ENCODE measurements at regions not wholly inside any gene's neighbourhood (a gene's known extent, or its start where the extent isn't known, plus 50 kb on each side); places are given as distances from the start of the nearest gene placed in this dataset.

DNA sequence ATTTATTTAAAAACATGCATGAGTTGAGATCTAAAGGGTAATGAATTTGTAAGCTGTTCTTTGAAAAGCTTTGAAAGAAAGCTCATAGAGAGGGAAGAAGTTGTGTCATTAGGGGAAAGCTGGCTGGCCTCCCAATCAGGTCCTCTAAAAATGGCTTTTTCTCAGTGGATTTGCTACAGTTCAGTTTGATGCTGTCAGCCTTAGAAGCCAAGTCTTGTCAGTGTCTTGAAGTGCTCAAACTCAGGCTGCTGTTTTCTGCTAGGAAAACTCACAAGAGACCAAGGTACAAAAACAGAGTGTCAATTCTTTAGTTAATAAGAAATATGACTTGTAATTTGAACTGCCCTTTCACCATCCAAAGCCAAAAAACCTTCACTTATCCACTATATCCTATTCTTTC lies 243.8 kb downstream of the OTOL1 start:
- no peaks in the 10 kb centered on the region for H3K9me3 ChIP-seq
- no peak for ATAC-seq
- H3K27ac ChIP-seq = no peak overlapping the region
- TF ChIP-seq EP300 (IDR thresholded peaks at IDR 0.05) (no peak), POLR2AphosphoS5 (IDR thresholded peaks at IDR 0.05) (no peak), POLR2A (IDR thresholded peaks at IDR 0.05) (no peak)
- TF ChIP-seq, protein P1, sequence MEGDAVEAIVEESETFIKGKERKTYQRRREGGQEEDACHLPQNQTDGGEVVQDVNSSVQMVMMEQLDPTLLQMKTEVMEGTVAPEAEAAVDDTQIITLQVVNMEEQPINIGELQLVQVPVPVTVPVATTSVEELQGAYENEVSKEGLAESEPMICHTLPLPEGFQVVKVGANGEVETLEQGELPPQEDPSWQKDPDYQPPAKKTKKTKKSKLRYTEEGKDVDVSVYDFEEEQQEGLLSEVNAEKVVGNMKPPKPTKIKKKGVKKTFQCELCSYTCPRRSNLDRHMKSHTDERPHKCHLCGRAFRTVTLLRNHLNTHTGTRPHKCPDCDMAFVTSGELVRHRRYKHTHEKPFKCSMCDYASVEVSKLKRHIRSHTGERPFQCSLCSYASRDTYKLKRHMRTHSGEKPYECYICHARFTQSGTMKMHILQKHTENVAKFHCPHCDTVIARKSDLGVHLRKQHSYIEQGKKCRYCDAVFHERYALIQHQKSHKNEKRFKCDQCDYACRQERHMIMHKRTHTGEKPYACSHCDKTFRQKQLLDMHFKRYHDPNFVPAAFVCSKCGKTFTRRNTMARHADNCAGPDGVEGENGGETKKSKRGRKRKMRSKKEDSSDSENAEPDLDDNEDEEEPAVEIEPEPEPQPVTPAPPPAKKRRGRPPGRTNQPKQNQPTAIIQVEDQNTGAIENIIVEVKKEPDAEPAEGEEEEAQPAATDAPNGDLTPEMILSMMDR (IDR thresholded peaks at IDR 0.05) = no peak
- H3K36me3 ChIP-seq = no peaks in the 10 kb centered on the region
- H3K4me1 ChIP-seq = no peaks in the 10 kb centered on the region
- no peaks in the 10 kb centered on the region for H3K27me3 ChIP-seq
- H3K4me3 ChIP-seq = no peak overlapping the region

DNA sequence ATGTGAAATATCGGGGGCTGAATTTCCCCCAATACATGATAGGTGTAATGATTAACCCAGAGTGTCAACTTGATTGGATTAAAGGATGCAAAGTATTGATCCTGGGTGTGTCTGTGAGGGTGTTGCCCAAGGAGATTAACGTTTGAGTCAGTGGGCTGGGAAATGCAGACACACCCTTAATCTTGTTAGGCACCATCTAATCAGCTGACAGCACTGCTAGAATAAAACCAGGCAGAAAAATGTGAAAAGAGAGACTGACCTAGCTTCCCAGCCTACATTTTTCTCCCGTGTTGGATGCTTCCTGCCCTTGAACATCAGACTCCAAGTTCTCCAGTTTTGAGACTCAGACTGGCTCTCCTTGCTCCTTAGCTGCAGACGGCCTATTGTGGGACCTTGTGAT lies 247.8 kb downstream of the OTOL1 start:
- no peaks in the 10 kb centered on the region for H3K9me3 ChIP-seq
- TF ChIP-seq POLR2A (IDR thresholded peaks at IDR 0.05) (no peak), EP300 (IDR thresholded peaks at IDR 0.05) (no peak), POLR2AphosphoS5 (IDR thresholded peaks at IDR 0.05) (no peak)
- TF ChIP-seq, protein P1 (IDR thresholded peaks at IDR 0.05) = no peak
- H3K27me3 ChIP-seq = no peaks in the 10 kb centered on the region
- no peaks in the 10 kb centered on the region for H3K4me1 ChIP-seq
- no peak for ATAC-seq
- WGBS, 2 donors (ENCODE audit: low coverage in 1 of 2) = 70 to 80% methylated on average over 3 to 4 of the region's 4 CpGs
- H3K36me3 ChIP-seq = no peaks in the 10 kb centered on the region
- no peak overlapping the region for H3K27ac ChIP-seq
- no peak overlapping the region for H3K4me3 ChIP-seq

DNA sequence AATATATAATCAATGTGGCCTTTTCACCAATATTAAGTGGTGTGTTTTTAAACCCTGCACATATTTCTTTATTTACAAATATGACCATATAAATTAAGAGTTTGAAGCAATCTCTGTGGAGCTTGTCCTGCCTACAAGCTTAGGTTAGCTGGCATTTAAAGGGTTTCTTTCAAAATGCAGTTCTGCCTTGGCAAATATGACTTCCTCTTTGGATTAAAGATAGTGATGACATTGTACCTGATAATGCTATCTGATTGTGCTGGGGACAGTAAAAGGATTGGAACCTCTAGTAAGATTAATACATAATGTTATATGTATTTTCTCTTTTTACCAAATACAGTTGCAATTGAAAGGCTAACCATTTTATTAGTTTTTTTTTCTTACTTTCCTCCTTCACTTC lies 249.1 kb downstream of the OTOL1 start:
- Histone ChIP-seq H3K4me1 (no peaks in the 10 kb centered on the region), H3K4me3 (no peak overlapping the region), H3K36me3 (no peaks in the 10 kb centered on the region), H3K27me3 (no peaks in the 10 kb centered on the region), H3K27ac (no peak overlapping the region), H3K9me3 (no peaks in the 10 kb centered on the region)
- TF ChIP-seq EP300 (IDR thresholded peaks at IDR 0.05) = no peak
- TF ChIP-seq POLR2A (IDR thresholded peaks at IDR 0.05) = no peak
- TF ChIP-seq, protein P1 (IDR thresholded peaks at IDR 0.05) = no peak
- no peak for TF ChIP-seq POLR2AphosphoS5 (IDR thresholded peaks at IDR 0.05)
- ATAC-seq = no peak

DNA sequence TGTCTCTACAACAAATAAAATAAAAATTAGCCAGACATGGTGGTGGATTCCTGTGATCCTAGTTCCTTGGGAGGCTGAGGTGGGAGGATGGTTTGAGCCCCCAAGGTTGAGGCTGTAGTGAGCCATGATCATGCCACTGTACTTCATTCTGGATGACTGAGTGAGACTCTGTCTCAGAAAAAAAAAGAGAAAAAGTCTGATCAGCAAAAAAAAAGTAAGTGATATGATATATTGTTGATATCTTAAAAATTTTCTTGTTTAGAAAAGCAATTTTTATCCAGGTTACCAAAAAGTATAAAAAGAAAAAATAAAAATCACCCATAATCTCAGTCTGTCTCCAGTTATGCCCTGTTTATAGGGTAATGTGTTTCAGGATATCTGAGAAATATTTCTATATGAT lies 251.4 kb downstream of the OTOL1 start:
- Histone ChIP-seq H3K27me3 (no peaks in the 10 kb centered on the region), H3K27ac (no peak overlapping the region), H3K4me3 (no peak overlapping the region), H3K4me1 (no peaks in the 10 kb centered on the region), H3K36me3 (no peaks in the 10 kb centered on the region), H3K9me3 (no peaks in the 10 kb centered on the region)
- no peak for TF ChIP-seq POLR2A (IDR thresholded peaks at IDR 0.05)
- no peak for TF ChIP-seq EP300 (IDR thresholded peaks at IDR 0.05)
- TF ChIP-seq POLR2AphosphoS5 (IDR thresholded peaks at IDR 0.05) = no peak
- TF ChIP-seq, protein P1 (IDR thresholded peaks at IDR 0.05) = no peak
- ATAC-seq = no peak

DNA sequence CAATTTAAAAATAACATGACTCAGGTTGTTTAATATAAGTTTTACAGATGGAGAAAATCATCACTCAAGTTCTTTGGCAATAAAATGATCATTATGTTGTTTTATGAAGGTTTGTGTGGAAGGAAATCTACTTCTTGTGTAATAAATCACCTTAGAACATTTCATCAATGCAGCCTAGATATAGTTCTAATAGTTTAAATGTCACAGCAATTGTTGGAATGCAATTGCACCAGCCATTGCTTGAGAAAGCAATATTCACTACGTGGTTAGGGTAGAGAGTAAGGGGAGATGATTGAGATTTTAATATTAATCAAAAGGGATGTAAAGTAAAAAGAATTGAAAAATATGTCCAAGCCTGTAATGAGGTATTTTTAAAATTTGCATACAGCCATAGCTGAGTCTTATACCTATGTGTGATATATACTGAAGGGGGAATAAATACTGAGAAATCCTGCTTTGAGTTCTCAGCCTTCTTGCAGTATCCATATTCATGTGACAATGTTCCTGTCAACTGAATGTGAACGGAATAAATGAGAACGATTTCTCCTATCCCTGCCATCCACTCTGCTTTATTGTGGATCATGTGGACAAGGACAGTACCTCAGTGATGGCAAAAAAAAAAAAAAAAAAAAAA lies 257.9 kb downstream of the OTOL1 start:
- no peak overlapping the region for H3K27ac ChIP-seq
- no peak for TF ChIP-seq EP300 (IDR thresholded peaks at IDR 0.05)
- no peak for TF ChIP-seq POLR2AphosphoS5 (IDR thresholded peaks at IDR 0.05)
- TF ChIP-seq, protein P1 (IDR thresholded peaks at IDR 0.05) = no peak
- no peak for TF ChIP-seq POLR2A (IDR thresholded peaks at IDR 0.05)
- no peaks in the 10 kb centered on the region for H3K27me3 ChIP-seq
- no peak for ATAC-seq
- WGBS, 2 donors (ENCODE audit: low coverage in 1 of 2) = 67 to 82% methylated on average over 3 of the region's 3 CpGs
- no peaks in the 10 kb centered on the region for H3K9me3 ChIP-seq
- no peak overlapping the region for H3K4me3 ChIP-seq
- H3K4me1 ChIP-seq = no peaks in the 10 kb centered on the region
- H3K36me3 ChIP-seq = no peaks in the 10 kb centered on the region

Data from gastroesophageal sphincter (tissue), 4 donors.